ENCODE measurements at regions not wholly inside any gene's neighbourhood (a gene's known extent, or its start where the extent isn't known, plus 50 kb on each side); places are given as distances from the start of the nearest gene placed in this dataset.
A peak's percentile ranks its signal among the peaks of the same experiment; 100 is the strongest.
"Not testable (repeated sequence)": the region's sequence is repeated elsewhere in the genome, so short reads cannot be mapped to it uniquely, and the experiment has no call there.

DNA sequence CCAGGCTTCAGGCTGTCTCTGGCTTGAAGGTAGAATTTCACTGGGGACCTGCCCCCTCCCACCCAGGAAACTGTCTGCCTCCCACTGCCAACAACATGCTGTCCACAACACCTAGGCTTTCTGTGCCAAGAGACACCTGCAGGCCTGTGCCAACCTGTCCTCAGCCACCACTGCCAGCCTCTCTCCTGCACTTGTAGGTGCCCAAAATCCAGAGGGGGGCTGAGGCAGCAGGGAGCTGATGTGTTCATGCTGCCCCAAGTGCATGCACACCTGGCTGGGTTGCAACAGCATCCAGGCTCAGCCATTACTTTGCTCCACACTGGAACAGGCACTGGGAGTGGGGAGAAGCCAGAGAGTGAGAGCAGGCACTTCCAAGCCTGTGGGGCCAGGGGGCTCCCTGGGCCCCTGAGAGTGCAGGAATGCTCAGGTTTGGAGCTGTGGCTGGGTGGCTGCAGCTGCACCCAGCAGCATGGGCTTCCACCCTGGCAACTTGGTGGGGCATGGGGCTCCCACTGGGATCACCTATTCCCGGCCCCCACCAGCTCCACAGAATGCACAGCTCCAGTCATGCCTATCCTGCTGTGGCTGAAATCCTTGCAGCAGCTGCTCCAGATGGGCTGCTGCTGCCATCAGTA, 218.1 kb upstream of the OBI1 start:
- Histone ChIP-seq H3K36me3 (no peaks in the 10 kb centered on the region), H3K4me3 (no peak overlapping the region), H3K27me3 (no peaks in the 10 kb centered on the region), H3K27ac (no peak overlapping the region), H3K4me1 (no peaks in the 10 kb centered on the region), H3K9me3 (no peaks in the 10 kb centered on the region)
- TF ChIP-seq, protein P1, sequence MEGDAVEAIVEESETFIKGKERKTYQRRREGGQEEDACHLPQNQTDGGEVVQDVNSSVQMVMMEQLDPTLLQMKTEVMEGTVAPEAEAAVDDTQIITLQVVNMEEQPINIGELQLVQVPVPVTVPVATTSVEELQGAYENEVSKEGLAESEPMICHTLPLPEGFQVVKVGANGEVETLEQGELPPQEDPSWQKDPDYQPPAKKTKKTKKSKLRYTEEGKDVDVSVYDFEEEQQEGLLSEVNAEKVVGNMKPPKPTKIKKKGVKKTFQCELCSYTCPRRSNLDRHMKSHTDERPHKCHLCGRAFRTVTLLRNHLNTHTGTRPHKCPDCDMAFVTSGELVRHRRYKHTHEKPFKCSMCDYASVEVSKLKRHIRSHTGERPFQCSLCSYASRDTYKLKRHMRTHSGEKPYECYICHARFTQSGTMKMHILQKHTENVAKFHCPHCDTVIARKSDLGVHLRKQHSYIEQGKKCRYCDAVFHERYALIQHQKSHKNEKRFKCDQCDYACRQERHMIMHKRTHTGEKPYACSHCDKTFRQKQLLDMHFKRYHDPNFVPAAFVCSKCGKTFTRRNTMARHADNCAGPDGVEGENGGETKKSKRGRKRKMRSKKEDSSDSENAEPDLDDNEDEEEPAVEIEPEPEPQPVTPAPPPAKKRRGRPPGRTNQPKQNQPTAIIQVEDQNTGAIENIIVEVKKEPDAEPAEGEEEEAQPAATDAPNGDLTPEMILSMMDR (IDR thresholded peaks at IDR 0.05), result no peak
- TF ChIP-seq POLR2A (IDR thresholded peaks at IDR 0.05), result no peak
- no CpG with 5 or more reads among the region's 1 CpG for WGBS (ENCODE audit: insufficient coverage, low coverage, low lambda C conversion rate, missing lambda C conversion rate)
- intact Hi-C loops (cut with DNase I), result no loop called here
- no peak for ATAC-seq
- no peak for DNase-seq

DNA sequence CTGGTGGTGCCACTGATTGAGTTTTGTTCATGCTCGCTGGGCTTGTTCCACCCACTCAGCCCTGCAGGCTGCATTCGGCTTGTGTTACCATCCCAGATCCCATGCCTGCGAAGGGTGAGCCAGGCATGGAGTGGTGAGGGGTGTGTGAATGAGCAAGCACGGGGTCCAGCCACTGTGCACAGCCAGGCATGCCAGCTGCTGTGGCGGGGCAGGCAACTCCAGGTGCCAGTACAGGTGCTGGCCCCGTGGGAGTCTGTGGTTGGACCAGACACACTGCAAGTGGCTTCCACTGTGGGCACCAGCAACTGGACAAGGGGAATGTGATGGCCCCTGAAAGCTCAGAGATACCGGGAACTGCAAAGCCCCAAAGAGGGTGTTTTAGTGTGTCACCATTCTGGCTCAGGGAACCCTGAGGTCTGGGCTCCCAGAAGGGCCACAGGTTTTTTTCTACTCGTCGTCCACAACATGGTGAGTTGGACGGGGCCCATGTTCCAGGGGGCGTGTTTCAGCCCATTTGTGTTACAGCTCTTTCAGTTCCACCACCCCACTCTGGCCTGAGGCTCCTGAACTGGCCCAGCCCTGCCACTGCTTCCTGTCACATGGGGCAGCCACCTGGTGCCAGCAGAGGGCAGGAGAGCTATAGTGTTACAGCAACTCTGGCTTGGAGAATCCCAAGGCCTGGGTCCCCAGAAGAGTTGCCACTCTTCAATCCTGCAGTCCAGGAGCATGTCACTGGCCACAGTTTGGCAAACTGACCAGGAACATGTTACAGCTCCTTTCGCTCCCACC, 217.0 kb upstream of the OBI1 start:
- Histone ChIP-seq H3K27me3 (no peaks in the 10 kb centered on the region), H3K4me1 (no peaks in the 10 kb centered on the region), H3K4me3 (no peak overlapping the region), H3K9me3 (no peaks in the 10 kb centered on the region), H3K36me3 (no peaks in the 10 kb centered on the region), H3K27ac (no peak overlapping the region)
- intact Hi-C loops (cut with DNase I), result no loop called here
- WGBS (ENCODE audit: insufficient coverage, low coverage, low lambda C conversion rate, missing lambda C conversion rate), result 55% methylated on average over 5 of the region's 12 CpGs
- peak; percentile 95 to 98 (median 96) for ATAC-seq
- TF ChIP-seq POLR2A (IDR thresholded peaks at IDR 0.05), result no peak
- TF ChIP-seq, protein P1 (IDR thresholded peaks at IDR 0.05), result peak; percentile 37 to 71 (median 59)
- peak; percentile 67 to 74 (median 69) for DNase-seq

DNA sequence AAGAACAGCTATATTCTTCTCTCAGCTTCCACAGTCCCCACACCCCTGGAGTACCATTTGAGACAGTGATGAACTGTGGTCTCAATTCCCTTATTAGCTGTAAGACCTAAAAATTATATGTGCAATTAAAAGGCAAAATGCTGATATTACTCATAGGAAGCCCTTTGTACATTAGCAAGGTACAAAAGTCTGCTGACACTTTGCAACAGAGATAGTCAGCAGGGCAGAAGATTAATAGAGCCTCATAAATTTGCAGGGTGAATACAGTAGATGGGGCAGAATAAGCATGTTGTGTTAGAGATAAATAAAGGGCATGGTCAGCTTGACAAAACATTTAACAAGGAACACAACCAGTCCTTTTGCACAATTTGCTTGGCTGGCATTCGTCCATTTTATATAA, 210.0 kb upstream of the OBI1 start:
- DNase-seq (no peak), ATAC-seq (peak in 3 of 4 donors; percentile 9 to 37 (median 21))
- peaks cover 0 to 13% (median 5%) of the 10 kb centered on the region in 4 donors for H3K4me1 ChIP-seq
- no peaks in the 10 kb centered on the region for H3K27me3 ChIP-seq
- intact Hi-C loops (cut with DNase I), result no loop called here
- no peaks in the 10 kb centered on the region for H3K9me3 ChIP-seq
- 25% methylated on average over 1 of the region's 1 CpG for WGBS (ENCODE audit: insufficient coverage, low coverage, low lambda C conversion rate, missing lambda C conversion rate)
- no peak overlapping the region for H3K27ac ChIP-seq
- no peak overlapping the region for H3K4me3 ChIP-seq
- no peaks in the 10 kb centered on the region for H3K36me3 ChIP-seq
- TF ChIP-seq, protein P1 (IDR thresholded peaks at IDR 0.05), result no peak
- no peak for TF ChIP-seq POLR2A (IDR thresholded peaks at IDR 0.05)

DNA sequence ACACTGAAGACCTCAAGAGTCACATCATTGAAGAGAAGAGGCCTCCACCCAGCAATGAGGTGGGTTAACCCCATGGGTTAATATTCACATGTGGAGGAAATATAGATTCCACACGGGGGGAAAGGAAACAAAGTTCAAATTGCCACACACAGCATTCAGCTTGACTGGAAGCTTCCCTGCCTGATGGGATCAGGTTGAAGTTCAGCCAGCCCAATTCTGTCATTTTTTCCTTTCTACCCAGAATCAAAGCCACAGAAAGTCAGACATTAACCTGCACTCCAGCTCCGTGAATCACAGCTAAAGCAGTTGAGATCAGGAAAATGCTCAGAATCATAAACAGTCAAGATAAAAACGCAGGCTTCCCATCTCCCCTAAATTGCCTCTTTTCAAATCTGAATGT, 208.7 kb upstream of the OBI1 start:
- WGBS (ENCODE audit: insufficient coverage, low coverage, low lambda C conversion rate, missing lambda C conversion rate), result 11% methylated on average over 3 of the region's 3 CpGs
- Histone ChIP-seq H3K9me3 (no peaks in the 10 kb centered on the region), H3K27me3 (no peaks in the 10 kb centered on the region), H3K4me3 (peak overlapping the region in 2 of 3 donors; percentile 10 to 31), H3K27ac (peak overlapping the region; percentile 55 to 75 (median 67)), H3K36me3 (no peaks in the 10 kb centered on the region), H3K4me1 (peaks cover 0 to 13% (median 5%) of the 10 kb centered on the region in 4 donors)
- ATAC-seq (peak; percentile 94 to 99 (median 95)), DNase-seq (peak in 1 of 3 donors; percentile 65)
- peak; percentile 80 for TF ChIP-seq POLR2A (IDR thresholded peaks at IDR 0.05)
- TF ChIP-seq, protein P1 (IDR thresholded peaks at IDR 0.05), result no peak
- intact Hi-C loops (cut with DNase I), result no loop called here

DNA sequence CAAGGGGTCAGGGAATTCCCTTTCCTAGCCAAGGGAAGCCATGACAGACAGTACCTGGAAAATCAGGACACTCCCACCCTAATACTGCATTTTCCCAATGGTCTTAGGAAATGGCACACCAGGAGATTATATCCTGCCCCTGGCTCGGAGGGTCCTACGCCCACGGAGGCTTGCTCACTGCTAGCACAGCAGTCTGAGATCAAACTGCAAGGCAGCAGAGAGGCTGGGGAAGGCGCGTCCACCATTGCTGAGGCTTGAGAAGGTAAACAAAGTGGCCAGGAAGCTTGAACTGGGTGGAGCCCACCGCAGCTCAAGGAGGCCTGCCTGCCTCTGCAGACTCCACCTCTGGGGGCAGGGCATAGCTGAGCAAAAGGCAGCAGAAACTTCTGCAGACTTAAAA, 207.1 kb upstream of the OBI1 start:
- 50% methylated on average over 2 of the region's 6 CpGs for WGBS (ENCODE audit: insufficient coverage, low coverage, low lambda C conversion rate, missing lambda C conversion rate)
- peaks cover 0 to 13% (median 5%) of the 10 kb centered on the region in 4 donors for H3K4me1 ChIP-seq
- intact Hi-C loops (cut with DNase I); DNase-seq; ATAC-seq; H3K4me3 ChIP-seq; H3K9me3 ChIP-seq; H3K27ac ChIP-seq; H3K36me3 ChIP-seq; H3K27me3 ChIP-seq: not testable (repeated sequence)
